Activated CD4-positive, alpha-beta memory T cell treated with anti-CD3 and anti-CD28 coated beads for 36 hours (primary cell): ENCODE measurements at regions not wholly inside any gene's neighbourhood (a gene's known extent, or its start where the extent isn't known, plus 50 kb on each side); places are given as distances from the start of the nearest gene placed in this dataset.
"Not testable (repeated sequence)": the region's sequence is repeated elsewhere in the genome, so short reads cannot be mapped to it uniquely, and the experiment has no call there.

Experiments
- CTCF ChIA-PET: fragments of 350-600 bp; sonication (Branson Sonifier 250); formaldehyde crosslinking; loops from one replicate; lab custom pipeline; 2021; ENCODE audit warnings: antibody characterized with exemption, inconsistent platforms; lab: Charles Lee
- POLR2A ChIA-PET: fragments of 350-600 bp; sonication (Branson Sonifier 250); formaldehyde crosslinking; loops from one replicate; lab custom pipeline; 2021; ENCODE audit warnings: antibody characterized with exemption; lab: Charles Lee
- DNase-seq: peaks from one replicate; pipeline ENCODE4 v3.0.0-alpha.2; 2020
- H3K27ac Mint-ChIP-seq: one replicate; pipeline ENCODE4 v1.8.0; 2021; ENCODE audit warnings: mixed read lengths
- H3K27me3 Mint-ChIP-seq: one replicate; pipeline ENCODE4 v1.8.0; 2021; ENCODE audit warnings: mixed read lengths
- H3K36me3 Mint-ChIP-seq: one replicate; pipeline ENCODE4 v1.8.0; 2021; ENCODE audit warnings: mixed read lengths
- H3K4me1 Mint-ChIP-seq: one replicate; pipeline ENCODE4 v1.8.0; 2021; ENCODE audit warnings: low read depth, mixed read lengths
- H3K4me3 Mint-ChIP-seq: one replicate; pipeline ENCODE4 v1.8.0; 2021; ENCODE audit warnings: mild to moderate bottlenecking, mixed read lengths
- H3K9me3 Mint-ChIP-seq: one replicate; pipeline ENCODE4 v1.8.0; 2021; ENCODE audit warnings: mixed read lengths
- intact Hi-C: fragments of 100-400 bp; cut with micrococcal nuclease; formaldehyde crosslinking; loops from one replicate; pipeline ENCODE4 v1.15.1; 2023

- DNase-seq, H3K9me3 Mint-ChIP-seq, H3K27ac Mint-ChIP-seq, H3K27me3 Mint-ChIP-seq, H3K36me3 Mint-ChIP-seq, POLR2A ChIA-PET, H3K4me1 Mint-ChIP-seq, CTCF ChIA-PET, intact Hi-C loops, H3K4me3 Mint-ChIP-seq: not testable (repeated sequence)
Measured at GRCh38 chr14:48149624-48150023, 474.2 kb upstream of the MDGA2 start.

GRCh38 chr14:48140804-48141203 lies 465.4 kb upstream of the MDGA2 start:
- no peak overlapping the region for H3K27ac Mint-ChIP-seq
- no peak for DNase-seq
- no peaks in the 10 kb centered on the region for H3K27me3 Mint-ChIP-seq
- H3K4me3 Mint-ChIP-seq: no peak overlapping the region
- ChIA-PET POLR2A (no interaction called here), CTCF (no interaction called here)
- H3K36me3 Mint-ChIP-seq: no peaks in the 10 kb centered on the region
- H3K4me1 Mint-ChIP-seq: no peaks in the 10 kb centered on the region
- H3K9me3 Mint-ChIP-seq: no peaks in the 10 kb centered on the region
- intact Hi-C loops: no loop called here

GRCh38 chr14:48129472-48129871 lies 454.1 kb upstream of the MDGA2 start:
- POLR2A ChIA-PET: no interaction called here

GRCh38 chr14:48127674-48128073 lies 452.3 kb upstream of the MDGA2 start:
- DNase-seq: no peak
- ChIA-PET CTCF (no interaction called here), POLR2A (no interaction called here)
- Mint-ChIP-seq H3K4me3 (no peak overlapping the region), H3K27ac (no peak overlapping the region), H3K27me3 (no peaks in the 10 kb centered on the region), H3K36me3 (no peaks in the 10 kb centered on the region), H3K4me1 (no peaks in the 10 kb centered on the region), H3K9me3 (no peaks in the 10 kb centered on the region)
- intact Hi-C loops: no loop called here

More at GRCh38 chr14:48129472-48129871, 454.1 kb upstream of the MDGA2 start:
- H3K36me3 Mint-ChIP-seq: no peaks in the 10 kb centered on the region
- no peak for DNase-seq
- intact Hi-C loops: no loop called here
- CTCF ChIA-PET: no interaction called here
- H3K27ac Mint-ChIP-seq: no peak overlapping the region
- no peaks in the 10 kb centered on the region for H3K27me3 Mint-ChIP-seq
- no peaks in the 10 kb centered on the region for H3K9me3 Mint-ChIP-seq
- H3K4me1 Mint-ChIP-seq: no peaks in the 10 kb centered on the region
- H3K4me3 Mint-ChIP-seq: no peak overlapping the region

GRCh38 chr14:48125654-48126053 lies 450.2 kb upstream of the MDGA2 start:
- H3K9me3 Mint-ChIP-seq: no peaks in the 10 kb centered on the region
- H3K4me1 Mint-ChIP-seq: no peaks in the 10 kb centered on the region
- no peak for DNase-seq
- intact Hi-C loops: no loop called here
- POLR2A ChIA-PET: no interaction called here
- H3K27ac Mint-ChIP-seq: no peak overlapping the region
- H3K4me3 Mint-ChIP-seq: no peak overlapping the region
- no peaks in the 10 kb centered on the region for H3K27me3 Mint-ChIP-seq
- CTCF ChIA-PET: no interaction called here
- no peaks in the 10 kb centered on the region for H3K36me3 Mint-ChIP-seq

GRCh38 chr14:48113713-48114112 lies 438.3 kb upstream of the MDGA2 start:
- CTCF ChIA-PET: interaction anchor here (0.5 kb wide), 1 partner anchor 19 kb away, joined by 3 read pairs; no protein-coding TSS in a partner anchor
- Mint-ChIP-seq H3K27me3 (no peaks in the 10 kb centered on the region), H3K9me3 (peaks cover 7% of the 10 kb centered on the region), H3K27ac (no peak overlapping the region), H3K4me3 (no peak overlapping the region), H3K36me3 (no peaks in the 10 kb centered on the region), H3K4me1 (no peaks in the 10 kb centered on the region)
- no peak for DNase-seq
- intact Hi-C loops: no loop called here
- POLR2A ChIA-PET: no interaction called here

GRCh38 chr14:48111151-48111550 lies 435.7 kb upstream of the MDGA2 start:
- Mint-ChIP-seq H3K36me3 (no peaks in the 10 kb centered on the region), H3K9me3 (peaks cover 4% of the 10 kb centered on the region), H3K4me3 (no peak overlapping the region), H3K27me3 (no peaks in the 10 kb centered on the region), H3K27ac (no peak overlapping the region), H3K4me1 (no peaks in the 10 kb centered on the region)
- intact Hi-C loops: no loop called here
- no peak for DNase-seq
- ChIA-PET CTCF (no interaction called here), POLR2A (no interaction called here)

GRCh38 chr14:48107646-48108045 lies 432.2 kb upstream of the MDGA2 start:
- POLR2A ChIA-PET: no interaction called here
- H3K27ac Mint-ChIP-seq: no peak overlapping the region

GRCh38 chr14:48096897-48097296 lies 421.5 kb upstream of the MDGA2 start:
- H3K27ac Mint-ChIP-seq: no peak overlapping the region
- ChIA-PET POLR2A (no interaction called here), CTCF (no interaction called here)
- H3K4me1 Mint-ChIP-seq: no peaks in the 10 kb centered on the region
- H3K36me3 Mint-ChIP-seq: no peaks in the 10 kb centered on the region
- H3K27me3 Mint-ChIP-seq: no peaks in the 10 kb centered on the region
- peaks cover 26% of the 10 kb centered on the region for H3K9me3 Mint-ChIP-seq
- DNase-seq: no peak
- intact Hi-C loops: no loop called here
- no peak overlapping the region for H3K4me3 Mint-ChIP-seq

More at GRCh38 chr14:48107646-48108045, 432.2 kb upstream of the MDGA2 start:
- Mint-ChIP-seq H3K4me3 (no peak overlapping the region), H3K4me1 (no peaks in the 10 kb centered on the region), H3K36me3 (no peaks in the 10 kb centered on the region), H3K27me3 (no peaks in the 10 kb centered on the region), H3K9me3 (peaks cover 17% of the 10 kb centered on the region)
- intact Hi-C loops: no loop called here
- no peak for DNase-seq
- CTCF ChIA-PET: no interaction called here

- Mint-ChIP-seq H3K9me3 (peaks cover 5% of the 10 kb centered on the region), H3K27me3 (no peaks in the 10 kb centered on the region), H3K27ac (no peak overlapping the region), H3K4me3 (no peak overlapping the region), H3K4me1 (no peaks in the 10 kb centered on the region), H3K36me3 (no peaks in the 10 kb centered on the region)
- intact Hi-C loops: no loop called here
- DNase-seq: no peak
- POLR2A ChIA-PET: no interaction called here
- CTCF ChIA-PET: no interaction called here
Measured at GRCh38 chr14:48086516-48086915, 411.1 kb upstream of the MDGA2 start.

GRCh38 chr14:48075487-48075886 lies 400.1 kb upstream of the MDGA2 start:
- Mint-ChIP-seq H3K27me3 (no peaks in the 10 kb centered on the region), H3K4me1 (no peaks in the 10 kb centered on the region), H3K27ac (no peak overlapping the region), H3K9me3 (peaks cover 13% of the 10 kb centered on the region), H3K4me3 (no peak overlapping the region), H3K36me3 (no peaks in the 10 kb centered on the region)
- POLR2A ChIA-PET: no interaction called here
- CTCF ChIA-PET: no interaction called here
- no peak for DNase-seq
- intact Hi-C loops: no loop called here

GRCh38 chr14:48052973-48053372 lies 377.6 kb upstream of the MDGA2 start:
- H3K4me3 Mint-ChIP-seq: no peak overlapping the region
- intact Hi-C loops: no loop called here
- no peak for DNase-seq
- no peaks in the 10 kb centered on the region for H3K4me1 Mint-ChIP-seq
- no peak overlapping the region for H3K27ac Mint-ChIP-seq
- ChIA-PET CTCF (no interaction called here), POLR2A (no interaction called here)
- no peaks in the 10 kb centered on the region for H3K27me3 Mint-ChIP-seq
- peaks cover 13% of the 10 kb centered on the region for H3K9me3 Mint-ChIP-seq
- no peaks in the 10 kb centered on the region for H3K36me3 Mint-ChIP-seq

GRCh38 chr14:48035836-48036235 lies 360.4 kb upstream of the MDGA2 start:
- ChIA-PET POLR2A (no interaction called here), CTCF (no interaction called here)
- no peaks in the 10 kb centered on the region for H3K27me3 Mint-ChIP-seq
- no peak overlapping the region for H3K27ac Mint-ChIP-seq
- H3K9me3 Mint-ChIP-seq: peaks cover 47% of the 10 kb centered on the region
- intact Hi-C loops: no loop called here
- H3K4me3 Mint-ChIP-seq: no peak overlapping the region
- H3K36me3 Mint-ChIP-seq: no peaks in the 10 kb centered on the region
- no peak for DNase-seq
- H3K4me1 Mint-ChIP-seq: no peaks in the 10 kb centered on the region
